NOMO-1 (cell line): ENCODE measurements at regions not wholly inside any gene's neighbourhood (a gene's known extent, or its start where the extent isn't known, plus 50 kb on each side); places are given as distances from the start of the nearest gene placed in this dataset.
"Not testable (repeated sequence)": the region's sequence is repeated elsewhere in the genome, so short reads cannot be mapped to it uniquely, and the experiment has no call there.

Experiments
- DNase-seq, 2 experiments: peaks; one replicate each; lab custom pipeline; 2025; ENCODE audit not compliant: unreplicated experiment in 2 of 2; lab: John Stamatoyannopoulos, UW

GRCh38 chr3:39558775-39559306, 91.4 kb downstream of the MOBP start:
- no peak for DNase-seq

- DNase-seq, result no peak
Observed at GRCh38 chr3:39559543-39559942, 92.1 kb downstream of the MOBP start.

GRCh38 chr3:39568508-39568907, 101.0 kb downstream of the MOBP start:
- no peak for DNase-seq

- DNase-seq, result no peak
Observed at GRCh38 chr3:39569095-39569494, 101.6 kb downstream of the MOBP start.

GRCh38 chr3:39573392-39573791, 105.9 kb downstream of the MOBP start:
- no peak for DNase-seq

GRCh38 chr3:39577541-39577940, 110.1 kb downstream of the MOBP start:
- no peak for DNase-seq

GRCh38 chr3:39586215-39586614, 118.7 kb downstream of the MOBP start:
- not testable (repeated sequence) for DNase-seq

- DNase-seq, result no peak
Observed at GRCh38 chr3:39587113-39587512, 119.6 kb downstream of the MOBP start.

GRCh38 chr3:39590806-39591205, 123.3 kb downstream of the MOBP start:
- DNase-seq, result no peak

GRCh38 chr3:39592311-39593050, 125.0 kb downstream of the MOBP start:
- DNase-seq, result no peak

- DNase-seq, result no peak
Observed at GRCh38 chr3:39593341-39593740, 125.9 kb downstream of the MOBP start.

GRCh38 chr3:39601241-39601640, 133.8 kb downstream of the MOBP start:
- no peak for DNase-seq

GRCh38 chr3:39605837-39606236, 138.4 kb downstream of the MOBP start:
- DNase-seq, result no peak

GRCh38 chr3:39626198-39626597, 158.7 kb downstream of the MOBP start:
- no peak for DNase-seq

- no peak for DNase-seq
Observed at GRCh38 chr3:39631136-39631535, 163.7 kb downstream of the MOBP start.

GRCh38 chr3:39637807-39638206, 170.3 kb downstream of the MOBP start:
- DNase-seq, result peak in 1 of 2 experiments; percentile 19

GRCh38 chr3:39638301-39638700, 170.8 kb downstream of the MOBP start:
- DNase-seq, result no peak

GRCh38 chr3:39639344-39640236, 169.8 kb upstream of the MYRIP start:
- peak; percentile 69 to 89 for DNase-seq

GRCh38 chr3:39641274-39641673, 168.1 kb upstream of the MYRIP start:
- no peak for DNase-seq

GRCh38 chr3:39644176-39644575, 165.2 kb upstream of the MYRIP start:
- peak in 1 of 2 experiments; percentile 10 for DNase-seq

GRCh38 chr3:39651256-39651655, 158.2 kb upstream of the MYRIP start:
- not testable (repeated sequence) for DNase-seq
